OCI-LY3 (cell line): ENCODE measurements at regions not wholly inside any gene's neighbourhood (a gene's known extent, or its start where the extent isn't known, plus 50 kb on each side); places are given as distances from the start of the nearest gene placed in this dataset.

Experiments
- CTCF ChIP-seq: fragments of 200-600, 300-600 bp; sonication (generic); IDR thresholded peaks from 2 replicates; pipeline ENCODE4 v1.5.1; 2014; ENCODE audit warnings: antibody characterized with exemption, low read length, low read depth
- EZH2phosphoT487 ChIP-seq: fragments of 200-600 bp; shearing (Covaris generic); IDR thresholded peaks from 2 replicates; pipeline ENCODE4 v1.6.1; 2018; ENCODE audit warnings: antibody characterized with exemption, mixed run types, low read depth

- TF ChIP-seq CTCF (no peak), EZH2phosphoT487 (no peak)
Measured at GRCh38 chr6:154619146-154619545, 108.7 kb upstream of the CNKSR3 start.
